Fibroblast of lung (primary cell): ENCODE measurements at regions not wholly inside any gene's neighbourhood (a gene's known extent, or its start where the extent isn't known, plus 50 kb on each side); places are given as distances from the start of the nearest gene placed in this dataset.

Source experiments
- DNase-seq, 2 donors: peaks; one replicate each; pipeline versions ENCODE4 v3.0.0 to v3.0.0-alpha.2; 2010; ENCODE audit warnings: low read depth in 2 of 2
- H2AFZ ChIP-seq: 2 replicates; pipeline ENCODE4 v1.5.1; 2012; ENCODE audit warnings: low read length, control low read depth, inconsistent platforms
- H3K27ac ChIP-seq: 2 replicates; pipeline ENCODE4 v1.5.1; 2011; ENCODE audit warnings: low read length, control low read depth; ENCODE audit not compliant: insufficient read depth
- H3K27me3 ChIP-seq: 2 replicates; pipeline ENCODE4 v1.5.1; 2011; ENCODE audit warnings: mild to moderate bottlenecking, low read length; ENCODE audit not compliant: control insufficient read depth, insufficient read depth
- H3K36me3 ChIP-seq: 2 replicates; pipeline ENCODE4 v1.5.1; 2011; ENCODE audit warnings: low read length; ENCODE audit not compliant: control insufficient read depth, insufficient read depth
- H3K4me1 ChIP-seq: 2 replicates; pipeline ENCODE4 v1.5.1; 2011; ENCODE audit warnings: low read length; ENCODE audit not compliant: control insufficient read depth, insufficient read depth; ENCODE audit errors: extremely low read depth
- H3K4me2 ChIP-seq: 2 replicates; pipeline ENCODE4 v1.5.1; 2011; ENCODE audit warnings: low read length, control low read depth; ENCODE audit not compliant: insufficient read depth; ENCODE audit errors: extremely low read depth
- H3K4me3 ChIP-seq, 4 experiments: fragments of 200-600 bp in 1 of 4; sonication (generic) in 1 of 4; replicated peaks in 1 of 4; 2 replicates each; pipeline ENCODE4 v1.5.1; 2011 to 2016; ENCODE audit warnings: low read length in 4 of 4, low read depth in 3 of 4, mild to moderate bottlenecking in 3 of 4, control low read depth in 2 of 4, inconsistent platforms in 1 of 4, mixed read lengths in 1 of 4; ENCODE audit not compliant: insufficient read depth in 1 of 4; ENCODE audit errors: control extremely low read depth in 1 of 4
- H3K79me2 ChIP-seq: 2 replicates; pipeline ENCODE4 v1.5.1; 2012; ENCODE audit warnings: mild to moderate bottlenecking, low read length, inconsistent platforms; ENCODE audit not compliant: control insufficient read depth, insufficient read depth
- H3K9ac ChIP-seq: 2 replicates; pipeline ENCODE4 v1.5.1; 2011; ENCODE audit warnings: mild to moderate bottlenecking, low read length, control low read depth; ENCODE audit not compliant: insufficient read depth
- H3K9me3 ChIP-seq: 2 replicates; pipeline ENCODE4 v1.5.1; 2012; ENCODE audit warnings: low read depth, low read length; ENCODE audit not compliant: control insufficient read depth, insufficient read depth
- H4K20me1 ChIP-seq: 2 replicates; pipeline ENCODE4 v1.5.1; 2011; ENCODE audit warnings: low read length; ENCODE audit not compliant: control insufficient read depth, insufficient read depth; ENCODE audit errors: extremely low read depth
- CTCF ChIP-seq, 2 donors: IDR thresholded peaks in 1 of 2; conservative IDR thresholded peaks in 1 of 2; 1 replicate in 1 of 2; 2 replicates in 1 of 2; pipeline ENCODE4 v1.5.1; 2011 to 2012; ENCODE audit warnings: low read length in 2 of 2, control low read depth in 1 of 2, inconsistent platforms in 1 of 2, low read depth in 1 of 2, mild to moderate bottlenecking in 1 of 2
- EZH2 ChIP-seq: IDR thresholded peaks from 2 replicates; pipeline ENCODE4 v1.5.1; 2012; ENCODE audit warnings: low read length, control low read depth, mild to moderate bottlenecking; ENCODE audit errors: missing control alignments

- no peaks in the 10 kb centered on the region for H3K36me3 ChIP-seq
These were observed 213.3 kb downstream of the MN1 start for GRCh38 chr22:27588268-27588667.

GRCh38 chr22:27588915-27589314 lies 212.6 kb downstream of the MN1 start:
- no peaks in the 10 kb centered on the region for H3K27me3 ChIP-seq
- no peaks in the 10 kb centered on the region for H3K9me3 ChIP-seq
- TF ChIP-seq EZH2 = no peak
- TF ChIP-seq CTCF (conservative IDR thresholded peaks at IDR 0.05 in 1 of 2, IDR thresholded peaks at IDR 0.05 in 1 of 2; ENCODE audit: low read depth in 1 of 2, low read length in 2 of 2) = no peak

More at GRCh38 chr22:27588268-27588667, 213.3 kb downstream of the MN1 start:
- H2AFZ ChIP-seq = no peak overlapping the region
- no peaks in the 10 kb centered on the region for H3K9me3 ChIP-seq
- TF ChIP-seq CTCF (conservative IDR thresholded peaks at IDR 0.05 in 1 of 2, IDR thresholded peaks at IDR 0.05 in 1 of 2; ENCODE audit: low read depth in 1 of 2, low read length in 2 of 2) (no peak), EZH2 (no peak)
- DNase-seq = no peak
- H3K27ac ChIP-seq = no peak overlapping the region
- no peak overlapping the region for H3K4me2 ChIP-seq
- H3K4me3 ChIP-seq = no peak overlapping the region
- no peaks in the 10 kb centered on the region for H3K4me1 ChIP-seq
- H4K20me1 ChIP-seq = no peaks in the 10 kb centered on the region
- no peaks in the 10 kb centered on the region for H3K79me2 ChIP-seq
- peaks cover 4% of the 10 kb centered on the region for H3K27me3 ChIP-seq
- H3K9ac ChIP-seq = no peak overlapping the region

DNA sequence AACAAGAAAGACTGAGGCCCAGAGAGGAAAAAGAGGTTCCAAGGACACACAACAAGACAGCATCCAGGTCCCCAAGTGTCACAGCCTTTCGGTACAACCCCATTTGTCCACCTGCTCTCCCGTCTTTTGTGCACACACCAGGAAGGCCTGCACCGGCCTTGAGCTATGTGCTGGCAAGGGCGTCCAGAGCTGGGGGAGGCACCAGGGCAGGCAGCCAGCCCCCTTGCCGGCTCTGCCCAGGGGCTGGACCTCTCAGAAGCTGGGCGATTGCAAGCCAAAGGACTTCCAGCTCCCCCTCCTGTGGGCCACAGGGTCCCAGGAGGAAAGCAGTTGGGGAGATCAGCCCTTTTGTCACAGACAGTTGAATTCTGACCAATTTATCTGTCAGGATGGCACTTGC lies 210.5 kb downstream of the MN1 start:
- no peak overlapping the region for H3K4me2 ChIP-seq
- H3K36me3 ChIP-seq = no peaks in the 10 kb centered on the region
- no peak overlapping the region for H3K9ac ChIP-seq
- no peaks in the 10 kb centered on the region for H3K27me3 ChIP-seq
- H3K4me3 ChIP-seq = no peak overlapping the region
- H3K4me1 ChIP-seq = no peaks in the 10 kb centered on the region
- no peaks in the 10 kb centered on the region for H3K79me2 ChIP-seq
- no peak overlapping the region for H3K27ac ChIP-seq
- no peaks in the 10 kb centered on the region for H4K20me1 ChIP-seq
- DNase-seq = no peak
- TF ChIP-seq EZH2 = no peak
- TF ChIP-seq CTCF (conservative IDR thresholded peaks at IDR 0.05 in 1 of 2, IDR thresholded peaks at IDR 0.05 in 1 of 2; ENCODE audit: low read depth in 1 of 2, low read length in 2 of 2) = no peak
- no peaks in the 10 kb centered on the region for H3K9me3 ChIP-seq
- H2AFZ ChIP-seq = no peak overlapping the region

More at GRCh38 chr22:27588915-27589314, 212.6 kb downstream of the MN1 start:
- Histone ChIP-seq H4K20me1 (no peaks in the 10 kb centered on the region), H3K4me3 (no peak overlapping the region), H2AFZ (no peak overlapping the region), H3K79me2 (no peaks in the 10 kb centered on the region), H3K27ac (no peak overlapping the region), H3K4me1 (no peaks in the 10 kb centered on the region), H3K36me3 (no peaks in the 10 kb centered on the region), H3K9ac (no peak overlapping the region), H3K4me2 (no peak overlapping the region)
- no peak for DNase-seq
